Karpas-422 (cell line): ENCODE measurements at regions not wholly inside any gene's neighbourhood (a gene's known extent, or its start where the extent isn't known, plus 50 kb on each side); places are given as distances from the start of the nearest gene placed in this dataset.

Experiments used
- DNase-seq: peaks from one replicate; pipeline ENCODE4 v3.0.0-alpha.2; 2015
- H2AFZ ChIP-seq: fragments of 200-600 bp; sonication (generic); 2 replicates; pipeline ENCODE4 v1.6.1; 2014; ENCODE audit warnings: antibody characterized with exemption, low read length, mixed read lengths
- H3K27ac ChIP-seq: fragments of 200-600 bp; sonication (generic); 2 replicates; pipeline ENCODE4 v1.5.1; 2014; ENCODE audit warnings: mild to moderate bottlenecking, low read length, moderate library complexity
- H3K27me3 ChIP-seq: fragments of 200-600 bp; sonication (generic); 2 replicates; pipeline ENCODE4 v1.6.1; 2014; ENCODE audit warnings: low read length, mixed read lengths
- H3K36me3 ChIP-seq: fragments of 200-600 bp; sonication (generic); 2 replicates; pipeline ENCODE4 v1.6.1; 2014; ENCODE audit warnings: low read length, mixed read lengths; ENCODE audit not compliant: insufficient read depth
- H3K4me1 ChIP-seq: fragments of 200-600 bp; sonication (generic); 2 replicates; pipeline ENCODE4 v1.6.1; 2014; ENCODE audit warnings: mild to moderate bottlenecking, low read length, mixed read lengths
- H3K4me2 ChIP-seq: fragments of 200-600 bp; sonication (generic); 2 replicates; pipeline ENCODE4 v1.6.1; 2014; ENCODE audit warnings: low read length, low read depth, mild to moderate bottlenecking; ENCODE audit not compliant: poor library complexity, severe bottlenecking
- H3K4me3 ChIP-seq: fragments of 200-600 bp; sonication (generic); 2 replicates; pipeline ENCODE4 v1.5.1; 2014; ENCODE audit warnings: mild to moderate bottlenecking, antibody characterized with exemption, low read length, mixed read lengths
- H3K79me2 ChIP-seq: fragments of 200-600 bp; sonication (generic); 2 replicates; pipeline ENCODE4 v1.6.1; 2014; ENCODE audit warnings: mild to moderate bottlenecking, low read length, mixed read lengths
- H3K9ac ChIP-seq: fragments of 200-600 bp; sonication (generic); 2 replicates; pipeline ENCODE4 v1.6.0; 2014; ENCODE audit warnings: low read length
- H3K9me2 ChIP-seq: fragments of 200-600 bp; sonication (generic), shearing (Covaris generic); replicated peaks from 2 replicates; pipeline ENCODE4 v1.6.0; 2014; ENCODE audit warnings: mild to moderate bottlenecking, low read length, moderate library complexity; ENCODE audit not compliant: insufficient read depth
- H3K9me3 ChIP-seq: fragments of 300-700, 200-600 bp; sonication (generic); 2 replicates; pipeline ENCODE4 v1.6.1; 2014; ENCODE audit warnings: low read length, mixed read lengths
- H4K20me1 ChIP-seq: fragments of 200-600 bp; sonication (generic); 2 replicates; pipeline ENCODE4 v1.6.1; 2014; ENCODE audit warnings: mild to moderate bottlenecking, antibody characterized with exemption, low read length, low read depth; ENCODE audit not compliant: insufficient read depth

DNA sequence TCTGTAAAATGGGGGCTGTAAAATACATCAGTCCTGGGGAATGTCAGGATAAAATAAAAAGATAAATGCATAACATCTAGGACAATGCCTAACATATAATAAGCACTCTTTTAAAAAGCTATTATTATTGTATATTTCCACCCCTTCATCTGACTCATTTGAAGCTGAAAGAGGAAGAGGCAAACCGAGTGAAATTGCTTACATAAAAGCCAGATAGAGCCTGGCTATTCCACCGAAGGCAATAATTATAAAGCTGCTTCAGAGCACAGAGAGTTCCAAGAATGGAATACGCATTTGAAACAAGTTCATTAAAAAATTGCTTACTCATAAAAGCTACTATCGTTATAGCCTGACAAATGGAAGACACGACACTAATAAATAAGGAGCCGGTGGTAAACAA is 186.1 kb upstream of the CAMK1G start:
- Histone ChIP-seq H3K27me3 (no peaks in the 10 kb centered on the region), H3K36me3 (no peaks in the 10 kb centered on the region), H3K27ac (no peak overlapping the region), H3K9me3 (no peaks in the 10 kb centered on the region), H3K9ac (no peak overlapping the region), H3K4me1 (no peaks in the 10 kb centered on the region), H3K79me2 (no peaks in the 10 kb centered on the region), H2AFZ (no peak overlapping the region), H3K4me2 (no peak overlapping the region), H3K9me2 (no peaks in the 10 kb centered on the region), H4K20me1 (no peaks in the 10 kb centered on the region), H3K4me3 (no peak overlapping the region)
- no peak for DNase-seq

GRCh38 chr1:209397910-209398309 is 185.6 kb upstream of the CAMK1G start:
- H3K79me2 ChIP-seq, result no peaks in the 10 kb centered on the region
- no peak overlapping the region for H2AFZ ChIP-seq
- H3K4me3 ChIP-seq, result no peak overlapping the region
- no peaks in the 10 kb centered on the region for H3K27me3 ChIP-seq
- no peak overlapping the region for H3K4me2 ChIP-seq
- no peak for DNase-seq
- H3K27ac ChIP-seq, result no peak overlapping the region
- H3K9ac ChIP-seq, result no peak overlapping the region
- H3K36me3 ChIP-seq, result no peaks in the 10 kb centered on the region
- no peaks in the 10 kb centered on the region for H4K20me1 ChIP-seq
- H3K9me3 ChIP-seq, result no peaks in the 10 kb centered on the region
- H3K9me2 ChIP-seq, result no peaks in the 10 kb centered on the region
- H3K4me1 ChIP-seq, result no peaks in the 10 kb centered on the region

DNA sequence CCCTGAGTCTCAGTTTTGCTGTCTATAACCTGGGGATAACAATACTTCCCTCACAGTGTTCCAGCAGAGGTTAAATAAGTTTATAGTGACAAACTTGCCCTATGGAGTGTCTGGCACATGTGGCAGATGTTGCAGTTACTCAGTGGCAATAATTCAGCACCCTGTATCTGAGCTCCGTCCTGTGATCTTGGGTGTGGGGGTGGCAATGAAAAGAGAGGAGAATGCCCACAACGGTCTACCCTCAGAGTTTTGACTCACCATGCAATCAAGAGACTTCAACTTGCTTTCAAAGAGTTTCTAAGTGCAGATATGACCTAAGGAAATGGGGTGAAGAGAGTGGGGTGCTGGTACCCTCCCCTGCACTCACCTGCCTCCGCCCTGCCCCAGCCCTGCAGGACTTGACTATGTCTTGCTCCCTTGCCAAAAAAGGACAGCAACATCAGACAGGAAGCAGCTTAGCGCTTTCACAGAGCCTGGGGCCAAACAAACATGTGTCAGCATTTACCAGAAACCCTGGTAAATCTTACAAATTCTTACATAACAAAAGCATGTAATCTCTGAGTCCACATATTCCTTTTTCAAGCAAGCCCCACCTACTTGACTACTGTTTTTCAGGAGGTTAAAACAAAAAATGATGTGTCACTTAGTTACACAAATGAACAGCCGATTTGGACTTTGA is 185.1 kb upstream of the CAMK1G start:
- Histone ChIP-seq H2AFZ (no peak overlapping the region), H3K9me2 (no peaks in the 10 kb centered on the region), H3K27ac (no peak overlapping the region), H3K27me3 (no peaks in the 10 kb centered on the region), H3K9ac (no peak overlapping the region), H3K36me3 (no peaks in the 10 kb centered on the region), H3K4me3 (no peak overlapping the region), H3K4me1 (no peaks in the 10 kb centered on the region), H3K79me2 (no peaks in the 10 kb centered on the region), H3K9me3 (no peaks in the 10 kb centered on the region), H4K20me1 (no peaks in the 10 kb centered on the region), H3K4me2 (no peak overlapping the region)
- no peak for DNase-seq

DNA sequence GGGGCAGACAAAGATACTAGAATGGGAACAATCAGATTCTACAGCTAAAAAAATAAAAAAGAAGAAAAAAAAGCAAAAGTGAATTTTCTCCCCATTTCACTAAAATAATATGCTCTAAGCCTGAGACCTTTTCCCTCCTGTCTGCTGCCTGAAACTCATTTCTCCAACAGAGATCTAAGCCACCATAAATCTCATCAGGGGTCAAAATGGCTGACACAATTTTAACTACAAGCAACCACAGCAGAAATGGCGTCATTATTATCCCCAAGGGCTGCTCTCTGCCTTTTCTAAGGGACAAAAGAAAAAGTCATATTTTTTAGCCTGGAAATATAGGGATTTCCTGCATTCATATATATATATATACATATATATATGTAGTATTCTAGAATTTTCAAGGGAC is 183.7 kb upstream of the CAMK1G start:
- no peak overlapping the region for H3K9ac ChIP-seq
- no peaks in the 10 kb centered on the region for H3K4me1 ChIP-seq
- H3K36me3 ChIP-seq, result no peaks in the 10 kb centered on the region
- no peak overlapping the region for H3K4me2 ChIP-seq
- H2AFZ ChIP-seq, result no peak overlapping the region
- no peaks in the 10 kb centered on the region for H3K79me2 ChIP-seq
- no peak overlapping the region for H3K27ac ChIP-seq
- no peaks in the 10 kb centered on the region for H3K9me3 ChIP-seq
- H3K27me3 ChIP-seq, result no peaks in the 10 kb centered on the region
- H3K9me2 ChIP-seq, result no peaks in the 10 kb centered on the region
- H4K20me1 ChIP-seq, result no peaks in the 10 kb centered on the region
- no peak overlapping the region for H3K4me3 ChIP-seq
- DNase-seq, result no peak

DNA sequence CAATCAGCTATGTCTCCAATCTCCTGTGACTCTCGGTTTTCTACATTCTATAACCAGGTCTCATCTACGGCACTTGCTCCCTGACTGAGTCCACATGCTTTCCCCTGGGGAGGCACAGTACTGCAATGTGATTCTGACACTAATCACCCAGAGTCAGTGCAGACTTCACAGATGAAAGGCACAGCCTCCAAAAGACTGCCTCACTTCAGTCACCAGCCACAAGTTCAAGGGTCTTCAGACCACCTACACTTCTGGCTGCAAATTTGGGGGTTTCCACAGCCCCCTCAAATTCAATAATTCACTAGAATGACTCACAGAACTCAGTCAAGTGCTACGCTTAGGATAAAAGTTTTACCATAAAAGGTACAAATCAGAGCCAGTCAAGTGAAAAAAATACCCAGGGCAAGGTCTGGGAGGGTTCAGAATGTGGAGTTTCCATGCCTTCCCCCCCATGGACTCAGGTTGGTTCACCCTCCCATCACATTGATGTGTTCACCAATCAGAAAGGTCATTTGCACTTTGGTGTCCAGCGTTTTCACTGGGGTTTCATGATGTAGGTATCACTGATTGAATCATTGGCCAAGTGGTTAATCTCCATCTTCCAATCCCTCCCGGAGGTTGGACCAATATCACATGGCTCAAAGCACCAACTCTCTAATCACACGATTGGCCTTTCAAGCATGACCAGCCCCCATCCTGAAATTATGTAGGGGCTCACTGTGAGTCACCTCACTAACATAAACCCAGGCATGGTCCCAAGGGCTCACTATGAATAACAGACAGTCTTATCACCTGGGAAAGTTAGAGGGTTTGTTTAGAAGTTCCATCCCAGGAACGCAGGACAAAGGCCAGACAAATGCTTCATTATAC is 182.9 kb upstream of the CAMK1G start:
- no peak overlapping the region for H3K9ac ChIP-seq
- no peak overlapping the region for H3K27ac ChIP-seq
- H3K4me2 ChIP-seq, result no peak overlapping the region
- no peak for DNase-seq
- no peaks in the 10 kb centered on the region for H3K4me1 ChIP-seq
- H3K9me2 ChIP-seq, result no peaks in the 10 kb centered on the region
- no peaks in the 10 kb centered on the region for H3K36me3 ChIP-seq
- H2AFZ ChIP-seq, result no peak overlapping the region
- no peaks in the 10 kb centered on the region for H3K9me3 ChIP-seq
- no peak overlapping the region for H3K4me3 ChIP-seq
- no peaks in the 10 kb centered on the region for H4K20me1 ChIP-seq
- no peaks in the 10 kb centered on the region for H3K27me3 ChIP-seq
- no peaks in the 10 kb centered on the region for H3K79me2 ChIP-seq

DNA sequence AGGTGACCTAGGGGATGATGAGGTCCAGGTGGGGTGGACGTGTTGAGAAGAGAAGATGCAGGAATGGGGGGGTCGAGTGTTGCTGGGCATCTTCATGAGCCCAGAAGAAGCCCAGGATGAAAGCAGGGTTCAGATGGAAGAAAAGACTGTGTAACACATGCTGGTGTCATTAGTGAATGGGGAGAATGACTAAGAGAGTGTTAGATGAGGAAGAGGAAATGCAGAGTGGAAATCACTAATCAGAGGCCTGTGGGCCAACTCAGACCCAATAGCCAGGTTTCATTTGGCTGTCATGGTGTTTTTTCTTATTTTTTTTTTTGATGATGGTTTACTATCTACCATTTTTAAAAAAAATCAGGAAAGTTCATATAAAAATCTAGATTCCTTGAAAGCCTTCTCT is 180.8 kb upstream of the CAMK1G start:
- Histone ChIP-seq H3K4me3 (no peak overlapping the region), H3K79me2 (no peaks in the 10 kb centered on the region), H3K27ac (no peak overlapping the region), H4K20me1 (no peaks in the 10 kb centered on the region), H2AFZ (no peak overlapping the region), H3K9me2 (no peaks in the 10 kb centered on the region), H3K4me2 (no peak overlapping the region), H3K9me3 (no peaks in the 10 kb centered on the region), H3K9ac (no peak overlapping the region), H3K36me3 (no peaks in the 10 kb centered on the region), H3K4me1 (no peaks in the 10 kb centered on the region), H3K27me3 (no peaks in the 10 kb centered on the region)
- no peak for DNase-seq

DNA sequence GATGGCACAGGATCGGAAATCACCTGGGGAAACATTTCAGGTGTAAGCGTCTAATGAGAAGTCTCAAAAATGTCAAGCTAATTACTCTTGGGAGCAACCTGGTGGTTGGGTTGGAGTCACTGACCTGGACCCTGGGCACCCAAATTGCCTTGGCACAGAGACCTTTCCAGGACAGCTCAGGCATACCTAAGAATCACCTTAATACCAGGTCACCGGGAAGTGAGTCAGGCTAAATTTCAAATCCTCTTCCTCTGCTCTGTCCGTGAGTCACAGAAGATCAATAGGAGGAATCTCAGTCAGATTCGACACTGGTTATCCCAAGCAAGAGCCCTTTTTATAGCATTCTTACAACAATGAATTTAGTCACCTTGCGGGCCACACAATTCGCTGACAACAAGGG is 179.6 kb upstream of the CAMK1G start:
- DNase-seq, result no peak
- no peak overlapping the region for H3K4me2 ChIP-seq
- H3K4me3 ChIP-seq, result no peak overlapping the region
- H3K36me3 ChIP-seq, result no peaks in the 10 kb centered on the region
- no peaks in the 10 kb centered on the region for H3K4me1 ChIP-seq
- H3K9me3 ChIP-seq, result no peaks in the 10 kb centered on the region
- no peaks in the 10 kb centered on the region for H3K9me2 ChIP-seq
- H3K27ac ChIP-seq, result no peak overlapping the region
- no peak overlapping the region for H2AFZ ChIP-seq
- H3K79me2 ChIP-seq, result no peaks in the 10 kb centered on the region
- H3K27me3 ChIP-seq, result no peaks in the 10 kb centered on the region
- H4K20me1 ChIP-seq, result no peaks in the 10 kb centered on the region
- no peak overlapping the region for H3K9ac ChIP-seq

GRCh38 chr1:209404577-209404976 is 178.9 kb upstream of the CAMK1G start:
- Histone ChIP-seq H3K9me3 (no peaks in the 10 kb centered on the region), H2AFZ (no peak overlapping the region), H3K4me1 (no peaks in the 10 kb centered on the region), H3K4me2 (no peak overlapping the region), H3K27ac (no peak overlapping the region), H3K4me3 (no peak overlapping the region), H3K9me2 (no peaks in the 10 kb centered on the region), H3K79me2 (no peaks in the 10 kb centered on the region), H3K36me3 (no peaks in the 10 kb centered on the region), H3K9ac (no peak overlapping the region), H4K20me1 (no peaks in the 10 kb centered on the region), H3K27me3 (no peaks in the 10 kb centered on the region)
- DNase-seq, result no peak
